C4-2B (cell line): ENCODE measurements at regions not wholly inside any gene's neighbourhood (a gene's known extent, or its start where the extent isn't known, plus 50 kb on each side); places are given as distances from the start of the nearest gene placed in this dataset.
A peak's percentile ranks its signal among the peaks of the same experiment; 100 is the strongest.

ENCODE experiments used
- H3K27ac ChIP-seq: fragments of 450-650 bp; 2 replicates; pipeline ENCODE4 v1.5.1; 2017
- CTCF ChIP-seq: fragments of 450-650 bp; conservative IDR thresholded peaks from 2 replicates; pipeline ENCODE4 v1.5.1; 2017; ENCODE audit warnings: mild to moderate bottlenecking
- ZFX ChIP-seq: fragments of 450-650 bp; IDR thresholded peaks from 2 replicates; pipeline ENCODE4 v1.6.1; 2017

GRCh38 chr5:116389601-116390000 lies 185.0 kb downstream of the SEMA6A start:
- TF ChIP-seq CTCF (no peak), ZFX (no peak)
- H3K27ac ChIP-seq, result no peak overlapping the region

GRCh38 chr5:116388564-116389258 lies 185.9 kb downstream of the SEMA6A start:
- TF ChIP-seq CTCF (no peak), ZFX (no peak)
- H3K27ac ChIP-seq, result no peak overlapping the region

- no peak overlapping the region for H3K27ac ChIP-seq
- no peak for TF ChIP-seq CTCF
- no peak for TF ChIP-seq ZFX
Observed at GRCh38 chr5:116387738-116388137, 186.9 kb downstream of the SEMA6A start.

- H3K27ac ChIP-seq, result no peak overlapping the region
- no peak for TF ChIP-seq CTCF
- no peak for TF ChIP-seq ZFX
Observed at GRCh38 chr5:116386633-116387032, 188.0 kb downstream of the SEMA6A start.

GRCh38 chr5:116382874-116383266 lies 191.8 kb downstream of the SEMA6A start:
- TF ChIP-seq CTCF (no peak), ZFX (no peak)
- peak overlapping the region; percentile 66 for H3K27ac ChIP-seq

GRCh38 chr5:116382032-116382873 lies 192.4 kb downstream of the SEMA6A start:
- peak overlapping the region; percentile 66 for H3K27ac ChIP-seq
- TF ChIP-seq ZFX (no peak), CTCF (no peak)

- TF ChIP-seq CTCF, result no peak
- TF ChIP-seq ZFX, result no peak
- H3K27ac ChIP-seq, result no peak overlapping the region
Observed at GRCh38 chr5:116381201-116381600, 193.4 kb downstream of the SEMA6A start.
